Cardiac fibroblast (primary cell): ENCODE measurements at regions not wholly inside any gene's neighbourhood (a gene's known extent, or its start where the extent isn't known, plus 50 kb on each side); places are given as distances from the start of the nearest gene placed in this dataset.
"Not testable (repeated sequence)": the region's sequence is repeated elsewhere in the genome, so short reads cannot be mapped to it uniquely, and the experiment has no call there.

Experiments used
- DNase-seq, 2 donors: peaks; one replicate each; pipeline versions ENCODE4 v3.0.0 to v3.0.0-alpha.2; 2010; ENCODE audit warnings: low read depth in 2 of 2
- H3K4me3 ChIP-seq, 2 donors: replicated peaks in 1 of 2; 1 replicate in 1 of 2; 2 replicates in 1 of 2; pipeline ENCODE4 v1.5.1; 2011; ENCODE audit warnings: low read depth in 2 of 2, low read length in 2 of 2, mild to moderate bottlenecking in 2 of 2, moderate library complexity in 1 of 2
- CTCF ChIP-seq: IDR thresholded peaks from one replicate; pipeline ENCODE4 v1.5.1; 2011; ENCODE audit warnings: low read depth, mild to moderate bottlenecking, low read length, inconsistent platforms

DNA sequence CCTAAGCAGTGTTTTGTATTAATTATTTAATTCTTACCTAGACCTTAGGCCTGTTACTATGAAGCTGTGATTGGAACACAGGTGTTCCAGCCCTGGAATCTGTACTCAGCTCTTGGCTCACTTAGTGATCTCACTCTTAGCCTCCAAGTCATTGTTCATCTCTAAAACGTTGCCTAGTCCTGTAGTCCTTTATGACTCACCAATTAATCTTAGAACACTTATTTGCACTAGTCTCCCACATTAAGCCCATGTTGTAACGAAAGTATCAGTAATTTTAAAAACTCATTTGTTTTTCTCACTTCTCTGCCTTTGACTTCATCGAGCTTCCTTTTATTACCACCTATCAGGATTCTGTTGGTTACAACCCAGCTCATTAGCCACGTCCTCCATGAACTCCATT is 1224.7 kb upstream of the TENM3 start:
- H3K4me3 ChIP-seq = no peak overlapping the region
- no peak for DNase-seq
- no peak for TF ChIP-seq CTCF

GRCh38 chr4:181018913-181019312 is 1224.3 kb upstream of the TENM3 start:
- DNase-seq = no peak
- H3K4me3 ChIP-seq = no peak overlapping the region
- no peak for TF ChIP-seq CTCF

GRCh38 chr4:181020456-181020855 is 1222.7 kb upstream of the TENM3 start:
- DNase-seq = no peak
- no peak for TF ChIP-seq CTCF

GRCh38 chr4:181021213-181021612 is 1222.0 kb upstream of the TENM3 start:
- DNase-seq = no peak
- H3K4me3 ChIP-seq = no peak overlapping the region
- TF ChIP-seq CTCF = no peak

More at GRCh38 chr4:181020456-181020855, 1222.7 kb upstream of the TENM3 start:
- H3K4me3 ChIP-seq = no peak overlapping the region

DNA sequence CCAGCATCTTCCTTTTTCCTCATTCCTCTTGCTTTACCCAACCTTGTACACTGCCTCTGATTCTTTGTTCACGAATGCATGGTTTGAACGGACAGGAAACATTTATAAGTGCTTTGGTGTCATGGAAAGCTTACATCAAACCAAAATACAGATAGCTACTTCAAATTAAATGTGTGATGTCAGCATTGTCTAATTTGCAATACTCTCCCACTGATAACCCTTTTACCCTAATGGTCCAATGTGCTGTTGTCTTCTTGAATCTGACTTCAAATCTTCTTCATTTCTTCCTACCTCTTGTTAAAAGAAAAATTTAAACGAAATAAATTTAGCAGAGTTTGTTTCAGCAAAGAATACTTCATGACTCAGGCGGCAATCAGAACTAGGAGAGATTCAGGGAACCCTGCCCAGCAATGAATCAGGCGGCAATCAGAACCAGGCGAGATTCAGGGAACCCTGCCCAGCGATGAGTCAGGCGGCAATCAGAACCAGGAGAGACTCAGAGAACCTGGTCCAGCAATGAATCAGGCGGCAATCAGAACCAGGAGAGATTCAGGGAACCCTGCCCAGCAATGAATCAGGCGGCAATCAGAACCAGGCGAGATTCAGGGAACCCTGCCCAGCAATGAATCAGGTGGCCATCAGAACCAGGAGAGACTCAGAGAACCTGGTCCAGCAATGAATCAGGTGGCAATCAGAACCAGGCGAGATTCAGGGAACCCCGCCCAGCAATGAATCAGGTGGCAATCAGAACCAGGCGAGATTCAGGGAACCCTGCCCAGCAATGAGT is 1212.9 kb upstream of the TENM3 start:
- not testable (repeated sequence) for H3K4me3 ChIP-seq
- DNase-seq = peak in 1 of 2 donors; percentile 36

GRCh38 chr4:181030961-181031360 is 1212.2 kb upstream of the TENM3 start:
- no peak overlapping the region for H3K4me3 ChIP-seq
- peak in 1 of 2 donors; percentile 8 for DNase-seq
- TF ChIP-seq CTCF = no peak

GRCh38 chr4:181043486-181043885 is 1199.7 kb upstream of the TENM3 start:
- no peak for TF ChIP-seq CTCF
- DNase-seq = no peak
- no peak overlapping the region for H3K4me3 ChIP-seq
